Small intestine (tissue), 7 donors: ENCODE measurements at regions not wholly inside any gene's neighbourhood (a gene's known extent, or its start where the extent isn't known, plus 50 kb on each side); places are given as distances from the start of the nearest gene placed in this dataset.
"Not testable (repeated sequence)": the region's sequence is repeated elsewhere in the genome, so short reads cannot be mapped to it uniquely, and the experiment has no call there.

Source experiments
- DNase-seq, 2 donors: peaks; one replicate each; pipeline versions ENCODE4 v3.0.0 to v3.0.0-alpha.2; 2013
- FAIRE-seq: peaks from 2 replicates; lab custom pipeline; 2012; peaks lifted over from hg19 to GRCh38; lab: Jason Lieb, UNC
- H3K27ac ChIP-seq, 3 donors: one replicate each; pipeline ENCODE4 v1.5.1; 2013; ENCODE audit warnings: low read length in 2 of 3, mild to moderate bottlenecking in 2 of 3, control low read depth in 1 of 3, inconsistent platforms in 1 of 3, low read depth in 1 of 3, moderate library complexity in 1 of 3
- H3K27me3 ChIP-seq, 3 donors: one replicate each; pipeline ENCODE4 v1.6.1; 2013; ENCODE audit warnings: low read length in 3 of 3, inconsistent platforms in 1 of 3; ENCODE audit not compliant: control insufficient read depth in 3 of 3, insufficient read depth in 3 of 3
- H3K36me3 ChIP-seq, 3 donors: one replicate each; pipeline ENCODE4 v1.6.1; 2013; ENCODE audit warnings: low read length in 3 of 3, inconsistent platforms in 1 of 3, low read depth in 1 of 3, mild to moderate bottlenecking in 1 of 3, moderate library complexity in 1 of 3; ENCODE audit not compliant: control insufficient read depth in 3 of 3, insufficient read depth in 2 of 3
- H3K4me1 ChIP-seq, 3 donors: one replicate each; pipeline ENCODE4 v1.6.1; 2013; ENCODE audit warnings: low read length in 2 of 3, inconsistent platforms in 1 of 3, low read depth in 1 of 3, mild to moderate bottlenecking in 1 of 3, moderate library complexity in 1 of 3; ENCODE audit not compliant: control insufficient read depth in 3 of 3, insufficient read depth in 2 of 3
- H3K4me3 ChIP-seq, 3 donors: one replicate each; pipeline ENCODE4 v1.5.1; 2013; ENCODE audit warnings: low read length in 3 of 3, control low read depth in 1 of 3, inconsistent platforms in 1 of 3, low read depth in 1 of 3, mild to moderate bottlenecking in 1 of 3, moderate library complexity in 1 of 3
- H3K9me3 ChIP-seq, 2 donors: one replicate each; pipeline ENCODE4 v1.6.1; 2013; ENCODE audit warnings: low read depth in 1 of 2, low read length in 1 of 2; ENCODE audit not compliant: control insufficient read depth in 2 of 2, insufficient read depth in 1 of 2
- WGBS, 3 donors: extraction: QIAGEN DNeasy Blood & Tissue Kit; methylation state at CpG; one replicate each; pipeline ENCODE4 v1.1.7; 2013; 5-methylcytosine and 5-hydroxymethylcytosine counted together
- donor health status: healthy with polysubstance abuse.
- donor health status: control.
- donor health status: control.
- donor health status: Bipolar disorder and iron deficiency.
- donor health status: healthy.

DNA sequence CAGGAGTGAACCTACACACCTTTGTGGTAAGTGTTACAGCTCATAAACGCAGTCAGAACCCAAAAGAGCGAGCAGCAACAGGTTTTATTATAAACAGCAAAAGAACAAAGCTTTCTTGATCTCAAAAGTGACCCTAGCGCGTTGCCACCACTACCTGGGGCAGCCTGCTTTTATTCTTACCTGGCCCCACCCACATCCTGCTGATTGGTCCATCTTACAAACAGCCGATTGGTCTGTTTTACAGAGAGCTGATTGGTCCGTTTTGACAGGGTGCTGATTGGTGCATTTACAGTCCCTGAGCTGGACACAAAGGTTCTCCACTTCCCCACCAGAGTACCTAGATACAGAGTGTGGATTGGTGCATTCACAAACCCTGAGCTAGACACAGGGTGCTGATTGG, 143.1 kb downstream of the ARRDC4 start:
- Histone ChIP-seq H3K4me1 (no peaks in the 10 kb centered on the region), H3K27ac (no peak overlapping the region), H3K27me3 (no peaks in the 10 kb centered on the region), H3K36me3 (no peaks in the 10 kb centered on the region), H3K9me3 (peaks cover 0 to 3% of the 10 kb centered on the region in 2 donors), H3K4me3 (no peak overlapping the region)
- WGBS, 3 donors = 71 to 89% (median 87%) methylated on average over 6 of the region's 6 CpGs
- DNase-seq (no peak), FAIRE-seq (no peak)

DNA sequence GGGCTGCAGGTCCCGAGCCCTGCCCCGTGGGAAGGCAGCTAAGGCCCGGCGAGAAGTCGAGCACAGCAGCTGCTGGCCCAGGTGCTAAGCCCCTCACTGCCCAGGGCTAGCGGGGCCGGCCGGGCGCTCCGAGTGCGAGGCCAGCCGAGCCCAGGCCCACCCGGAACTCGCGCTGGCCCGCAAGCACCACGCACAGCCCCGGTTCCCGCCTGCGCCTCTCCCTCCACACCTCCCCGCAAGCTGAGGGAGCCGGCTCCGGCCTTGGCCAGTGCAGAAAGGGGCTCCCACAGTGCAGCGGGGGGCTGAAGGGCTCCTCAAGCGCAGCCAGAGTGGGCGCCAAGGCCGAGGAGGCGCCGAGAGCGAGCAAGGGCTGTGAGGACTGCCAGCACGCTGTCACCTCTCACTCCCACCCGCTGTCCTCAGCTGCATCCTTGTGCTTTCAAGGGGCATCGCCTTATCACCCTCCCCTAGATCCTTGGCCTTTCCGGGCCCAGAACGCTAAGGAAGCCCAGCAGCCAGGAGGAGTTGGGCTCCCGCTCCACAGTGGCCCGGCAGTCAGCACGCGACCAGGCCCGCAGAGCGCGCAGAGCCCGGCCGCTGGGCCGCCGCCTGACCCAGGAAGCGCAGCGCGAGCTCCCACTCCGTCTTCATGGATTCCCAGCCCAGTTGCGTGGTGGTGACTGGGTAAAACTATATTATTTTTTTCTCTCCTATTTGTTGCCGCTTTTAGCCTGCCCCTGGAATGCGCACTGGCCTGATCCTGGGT, 144.1 kb downstream of the ARRDC4 start:
- H3K4me3 ChIP-seq, H3K9me3 ChIP-seq, H3K4me1 ChIP-seq, H3K27ac ChIP-seq, DNase-seq, H3K36me3 ChIP-seq, FAIRE-seq, H3K27me3 ChIP-seq: not testable (repeated sequence)
- WGBS, 3 donors = 89 to 95% (median 90%) methylated on average over 48 to 53 of the region's 53 CpGs

- WGBS, 3 donors = 71 to 81% (median 71%) methylated on average over 10 of the region's 10 CpGs
- not testable (repeated sequence) for H3K27me3 ChIP-seq, H3K4me1 ChIP-seq, H3K4me3 ChIP-seq, H3K27ac ChIP-seq, FAIRE-seq, DNase-seq, H3K36me3 ChIP-seq, H3K9me3 ChIP-seq
These were observed 146.2 kb downstream of the ARRDC4 start for GRCh38 chr15:98106615-98107194.

- no peaks in the 10 kb centered on the region for H3K36me3 ChIP-seq
- H3K4me3 ChIP-seq = no peak overlapping the region
- no peak for DNase-seq
- no peak overlapping the region for H3K27ac ChIP-seq
- peaks cover 0 to 5% of the 10 kb centered on the region in 2 donors for H3K9me3 ChIP-seq
- FAIRE-seq = no peak
- WGBS, 3 donors = 56 to 64% (median 61%) methylated on average over 3 of the region's 3 CpGs
- no peaks in the 10 kb centered on the region for H3K27me3 ChIP-seq
- no peaks in the 10 kb centered on the region for H3K4me1 ChIP-seq
These were observed 151.3 kb downstream of the ARRDC4 start for GRCh38 chr15:98111806-98112205.

- 90 to 94% (median 92%) methylated on average over 5 of the region's 5 CpGs for WGBS, 3 donors
- Histone ChIP-seq H3K9me3 (peaks cover 0 to 5% of the 10 kb centered on the region in 2 donors), H3K36me3 (no peaks in the 10 kb centered on the region), H3K4me1 (no peaks in the 10 kb centered on the region), H3K4me3 (no peak overlapping the region), H3K27me3 (no peaks in the 10 kb centered on the region), H3K27ac (no peak overlapping the region)
- FAIRE-seq (no peak), DNase-seq (no peak)
These were observed 152.8 kb downstream of the ARRDC4 start for GRCh38 chr15:98113327-98113726.

GRCh38 chr15:98120561-98120960, 160.1 kb downstream of the ARRDC4 start:
- no peak overlapping the region for H3K27ac ChIP-seq
- 75 to 83% (median 80%) methylated on average over 3 of the region's 3 CpGs for WGBS, 3 donors
- H3K27me3 ChIP-seq = no peaks in the 10 kb centered on the region
- H3K4me1 ChIP-seq = no peaks in the 10 kb centered on the region
- FAIRE-seq (no peak), DNase-seq (no peak)
- no peaks in the 10 kb centered on the region for H3K36me3 ChIP-seq
- no peak overlapping the region for H3K4me3 ChIP-seq
- H3K9me3 ChIP-seq = no peaks in the 10 kb centered on the region

DNA sequence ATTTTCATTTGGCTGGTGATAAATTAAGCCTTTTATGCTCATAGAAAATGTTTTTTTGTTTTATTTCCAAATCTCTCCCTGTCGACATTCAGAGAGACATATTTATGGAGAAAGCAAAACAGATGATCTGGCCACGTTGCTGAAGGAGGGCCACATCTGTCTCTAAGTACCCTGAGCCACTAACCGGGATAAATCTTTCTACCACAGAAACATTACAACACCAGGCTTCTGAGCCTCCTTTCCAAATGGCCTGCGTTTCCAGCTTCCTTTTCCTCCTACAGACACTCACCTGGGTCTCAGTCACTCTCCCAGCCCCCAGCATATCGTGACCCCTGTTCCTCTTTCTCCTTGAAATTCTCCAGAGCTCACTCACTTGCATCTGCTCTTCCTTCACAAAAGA, 161.0 kb downstream of the ARRDC4 start:
- 49 to 69% (median 53%) methylated on average over 5 of the region's 5 CpGs for WGBS, 3 donors
- Histone ChIP-seq H3K4me1 (no peaks in the 10 kb centered on the region), H3K27me3 (no peaks in the 10 kb centered on the region), H3K36me3 (no peaks in the 10 kb centered on the region), H3K4me3 (no peak overlapping the region), H3K9me3 (no peaks in the 10 kb centered on the region), H3K27ac (no peak overlapping the region)
- DNase-seq (no peak), FAIRE-seq (no peak)

DNA sequence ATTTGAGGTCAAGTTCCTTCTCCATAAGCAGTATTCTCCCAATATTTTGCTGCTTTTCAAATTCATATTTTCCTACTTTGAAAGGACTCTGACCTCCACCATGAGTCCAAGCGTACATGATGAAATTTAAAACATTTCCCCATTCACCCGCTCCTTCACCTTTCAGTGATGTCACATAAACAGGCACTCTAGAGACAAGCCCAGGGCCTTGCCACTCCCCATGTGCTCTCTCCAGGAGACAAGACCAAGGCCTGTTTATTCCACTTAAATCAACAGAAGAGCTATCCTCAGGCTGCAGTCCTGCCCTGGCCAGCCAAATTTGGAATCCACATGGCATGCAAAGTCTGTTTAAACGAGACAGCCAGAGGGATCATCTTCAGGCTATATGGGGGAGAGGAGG, 161.5 kb downstream of the ARRDC4 start:
- WGBS, 3 donors = 53 to 67% (median 60%) methylated on average over 3 of the region's 3 CpGs
- DNase-seq = no peak
- H3K27ac ChIP-seq = no peak overlapping the region

More for the DNA sequence above, 161.5 kb downstream of the ARRDC4 start:
- no peaks in the 10 kb centered on the region for H3K36me3 ChIP-seq
- no peaks in the 10 kb centered on the region for H3K9me3 ChIP-seq
- no peaks in the 10 kb centered on the region for H3K4me1 ChIP-seq
- no peak for FAIRE-seq
- H3K27me3 ChIP-seq = no peaks in the 10 kb centered on the region
- H3K4me3 ChIP-seq = no peak overlapping the region
